ENCODE measurements at regions not wholly inside any gene's neighbourhood (a gene's known extent, or its start where the extent isn't known, plus 50 kb on each side); places are given as distances from the start of the nearest gene placed in this dataset.
"Not testable (repeated sequence)": the region's sequence is repeated elsewhere in the genome, so short reads cannot be mapped to it uniquely, and the experiment has no call there.

DNA sequence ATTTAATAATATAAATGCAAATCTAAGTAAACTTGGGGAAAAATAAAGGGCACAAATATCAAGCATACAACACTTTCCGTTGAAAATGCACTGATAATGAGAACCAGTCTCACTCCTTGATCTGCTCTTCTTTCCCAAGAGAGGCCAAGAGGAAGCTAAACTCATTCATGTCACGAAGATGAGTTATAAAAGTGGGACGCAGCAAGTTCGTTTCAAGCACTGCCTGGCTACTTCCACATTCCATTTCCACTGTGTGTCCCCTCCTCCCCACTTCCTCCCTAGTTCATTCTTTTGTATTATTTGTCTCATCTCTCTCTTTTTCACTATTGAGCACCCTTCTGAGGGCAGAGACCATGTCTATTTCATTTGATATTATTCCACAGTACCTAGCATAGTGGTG, 158.1 kb downstream of the SLC24A2 start:
- no peaks in the 10 kb centered on the region for H3K4me1 ChIP-seq
- H3K36me3 ChIP-seq: no peaks in the 10 kb centered on the region
- DNase-seq (ENCODE audit: low spot score in 2 of 2): no peak
- intact Hi-C loops (cut with DNase I): no loop called here
- H3K27ac ChIP-seq: no peak overlapping the region
- TF ChIP-seq, protein P1, sequence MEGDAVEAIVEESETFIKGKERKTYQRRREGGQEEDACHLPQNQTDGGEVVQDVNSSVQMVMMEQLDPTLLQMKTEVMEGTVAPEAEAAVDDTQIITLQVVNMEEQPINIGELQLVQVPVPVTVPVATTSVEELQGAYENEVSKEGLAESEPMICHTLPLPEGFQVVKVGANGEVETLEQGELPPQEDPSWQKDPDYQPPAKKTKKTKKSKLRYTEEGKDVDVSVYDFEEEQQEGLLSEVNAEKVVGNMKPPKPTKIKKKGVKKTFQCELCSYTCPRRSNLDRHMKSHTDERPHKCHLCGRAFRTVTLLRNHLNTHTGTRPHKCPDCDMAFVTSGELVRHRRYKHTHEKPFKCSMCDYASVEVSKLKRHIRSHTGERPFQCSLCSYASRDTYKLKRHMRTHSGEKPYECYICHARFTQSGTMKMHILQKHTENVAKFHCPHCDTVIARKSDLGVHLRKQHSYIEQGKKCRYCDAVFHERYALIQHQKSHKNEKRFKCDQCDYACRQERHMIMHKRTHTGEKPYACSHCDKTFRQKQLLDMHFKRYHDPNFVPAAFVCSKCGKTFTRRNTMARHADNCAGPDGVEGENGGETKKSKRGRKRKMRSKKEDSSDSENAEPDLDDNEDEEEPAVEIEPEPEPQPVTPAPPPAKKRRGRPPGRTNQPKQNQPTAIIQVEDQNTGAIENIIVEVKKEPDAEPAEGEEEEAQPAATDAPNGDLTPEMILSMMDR (IDR thresholded peaks at IDR 0.05): no peak
- no peaks in the 10 kb centered on the region for H3K9me3 ChIP-seq
- H3K27me3 ChIP-seq: no peaks in the 10 kb centered on the region
- H3K4me3 ChIP-seq: no peak overlapping the region

DNA sequence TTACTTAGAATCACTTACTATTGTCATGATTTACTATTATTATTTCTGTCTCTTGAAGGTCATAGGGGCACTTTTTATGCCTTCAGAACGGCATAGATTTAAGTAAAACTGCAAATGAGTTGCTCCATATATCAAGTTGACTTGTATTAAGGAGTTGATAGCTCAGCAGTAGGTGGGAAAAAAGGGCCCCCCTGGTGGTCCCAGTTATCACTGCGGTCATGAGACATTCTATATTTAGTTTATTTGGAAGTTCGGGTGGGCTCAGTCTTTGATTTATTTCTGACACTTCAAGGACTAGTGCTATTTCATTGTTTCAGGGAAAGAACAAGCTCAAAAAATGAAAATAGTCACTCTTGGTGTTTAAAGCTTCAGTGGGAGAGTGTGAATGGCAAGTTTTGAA, 159.3 kb downstream of the SLC24A2 start:
- DNase-seq (ENCODE audit: low spot score in 2 of 2): no peak
- Histone ChIP-seq H3K36me3 (no peaks in the 10 kb centered on the region), H3K4me3 (no peak overlapping the region), H3K27me3 (no peaks in the 10 kb centered on the region), H3K9me3 (no peaks in the 10 kb centered on the region), H3K4me1 (no peaks in the 10 kb centered on the region), H3K27ac (no peak overlapping the region)
- intact Hi-C loops (cut with DNase I): no loop called here
- TF ChIP-seq, protein P1 (IDR thresholded peaks at IDR 0.05): no peak

DNA sequence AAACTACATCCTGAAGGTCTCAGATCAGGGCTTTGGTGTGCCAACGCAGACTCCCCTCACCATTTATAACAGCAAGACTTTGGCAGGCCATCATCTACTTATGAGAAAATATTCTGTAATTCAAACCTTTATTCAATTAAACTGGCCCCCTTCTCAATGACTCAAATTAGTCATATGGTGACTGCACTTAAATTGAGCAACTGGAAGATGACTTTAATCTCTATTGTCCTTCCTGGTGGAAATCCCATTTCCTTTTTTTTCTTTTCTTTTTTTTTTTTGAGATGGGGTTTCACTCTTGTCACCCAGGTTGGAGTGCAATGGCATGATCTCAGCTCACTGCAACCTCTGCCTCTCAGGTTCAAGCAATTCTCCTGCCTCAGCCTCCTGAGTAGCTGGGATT, 163.4 kb downstream of the SLC24A2 start:
- intact Hi-C loops (cut with DNase I); H3K36me3 ChIP-seq; H3K4me3 ChIP-seq; H3K4me1 ChIP-seq; H3K27me3 ChIP-seq; DNase-seq (ENCODE audit: low spot score in 2 of 2); H3K9me3 ChIP-seq; H3K27ac ChIP-seq: not testable (repeated sequence)

DNA sequence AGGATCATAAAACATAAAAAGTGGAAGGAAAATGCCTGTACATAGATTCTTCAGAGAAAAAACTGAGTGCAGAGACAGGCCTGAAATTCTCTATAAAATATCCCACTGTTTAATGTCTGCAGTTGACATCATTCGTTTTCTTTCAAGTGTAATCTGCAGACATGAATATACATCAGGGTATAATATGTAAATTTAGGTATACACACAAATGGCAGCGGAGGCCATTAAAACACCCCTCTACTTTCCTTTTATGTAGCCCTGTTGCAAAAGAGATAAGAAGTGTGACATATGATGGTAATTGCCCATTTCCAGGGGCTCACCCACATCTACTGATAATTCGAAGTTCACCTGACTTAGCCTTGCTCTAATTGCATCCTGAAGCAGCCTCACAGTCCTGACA, 164.3 kb downstream of the SLC24A2 start:
- TF ChIP-seq, protein P1 (IDR thresholded peaks at IDR 0.05): no peak
- intact Hi-C loops (cut with DNase I): no loop called here
- no peak for DNase-seq (ENCODE audit: low spot score in 2 of 2)

DNA sequence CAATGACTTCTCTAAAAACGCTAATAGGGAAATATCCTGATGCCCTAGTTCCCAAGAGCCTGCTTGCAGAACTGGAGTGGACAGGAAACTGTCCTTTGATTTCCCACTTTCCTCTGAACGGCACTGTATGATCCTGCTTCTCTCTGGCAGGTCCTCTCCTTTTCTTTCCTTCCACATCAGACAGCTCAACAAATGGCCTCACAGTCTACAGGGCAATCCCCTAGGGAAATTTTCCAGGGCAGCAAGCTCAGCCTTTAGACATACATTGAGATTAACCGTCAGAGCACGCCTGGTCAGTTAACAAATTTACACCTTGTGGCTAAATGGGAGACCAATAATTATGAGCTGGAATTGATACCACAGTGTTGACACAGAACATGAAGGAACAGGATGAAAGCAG, 164.9 kb downstream of the SLC24A2 start:
- H3K9me3 ChIP-seq: no peaks in the 10 kb centered on the region
- intact Hi-C loops (cut with DNase I): no loop called here
- no peak overlapping the region for H3K27ac ChIP-seq
- H3K4me1 ChIP-seq: no peaks in the 10 kb centered on the region
- TF ChIP-seq, protein P1 (IDR thresholded peaks at IDR 0.05): no peak
- no peaks in the 10 kb centered on the region for H3K36me3 ChIP-seq
- no peak overlapping the region for H3K4me3 ChIP-seq
- no peak for DNase-seq (ENCODE audit: low spot score in 2 of 2)
- H3K27me3 ChIP-seq: no peaks in the 10 kb centered on the region

More for the DNA sequence above, 164.3 kb downstream of the SLC24A2 start:
- Histone ChIP-seq H3K36me3 (no peaks in the 10 kb centered on the region), H3K27ac (no peak overlapping the region), H3K4me1 (no peaks in the 10 kb centered on the region), H3K9me3 (no peaks in the 10 kb centered on the region), H3K4me3 (no peak overlapping the region), H3K27me3 (no peaks in the 10 kb centered on the region)

DNA sequence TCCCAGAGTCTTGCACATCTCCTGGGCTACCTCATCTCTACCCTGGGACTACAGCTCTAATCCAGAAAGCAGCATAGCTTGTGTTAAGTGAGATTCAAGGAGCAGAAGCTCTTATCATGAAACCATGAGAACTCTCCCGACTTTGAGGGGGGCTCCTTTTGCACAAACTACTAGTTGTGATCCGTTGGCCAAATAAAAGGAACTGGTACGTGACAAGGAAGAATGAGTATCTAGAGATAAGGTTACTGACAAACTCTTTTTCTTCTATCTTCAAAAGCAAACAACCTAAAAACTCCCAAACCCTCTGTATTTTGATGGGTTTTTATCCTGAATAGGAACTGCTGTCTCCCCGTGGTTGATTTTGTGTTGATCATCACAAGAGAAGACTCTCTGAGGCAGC, 168.5 kb downstream of the SLC24A2 start:
- no peak for DNase-seq (ENCODE audit: low spot score in 2 of 2)
- Histone ChIP-seq H3K9me3 (no peaks in the 10 kb centered on the region), H3K27ac (no peak overlapping the region), H3K36me3 (no peaks in the 10 kb centered on the region), H3K4me3 (no peak overlapping the region), H3K4me1 (no peaks in the 10 kb centered on the region), H3K27me3 (no peaks in the 10 kb centered on the region)
- intact Hi-C loops (cut with DNase I): no loop called here
- TF ChIP-seq, protein P1 (IDR thresholded peaks at IDR 0.05): no peak
